ENCODE measurements at regions not wholly inside any gene's neighbourhood (a gene's known extent, or its start where the extent isn't known, plus 50 kb on each side); places are given as distances from the start of the nearest gene placed in this dataset.

GRCh38 chr5:4773827-4774317 is 366.3 kb upstream of the ADAMTS16 start:
- no peak overlapping the region for H3K56ac ChIP-seq (ENCODE audit: insufficient read length, low read depth, low read length)
- Mint-ChIP-seq H3K27ac (no peak overlapping the region), H3K4me1 (no peaks in the 10 kb centered on the region), H3K9me3 (peaks cover 7 to 10% of the 10 kb centered on the region in 2 experiments; a peak in 4 of 5 replicates), H3K36me3 (ENCODE audit: insufficient read depth in 1 of 3, low read depth in 3 of 3) (no peaks in the 10 kb centered on the region; a peak in 1 of 7 replicates), H3K4me3 (no peak overlapping the region), H3K27me3 (ENCODE audit: low read depth) (no peaks in the 10 kb centered on the region; the same call in 1 of the 2 replicates)
- H2BK5ac ChIP-seq (ENCODE audit: insufficient read length, low read length) = no peak overlapping the region
- no peak overlapping the region for H2BK20ac ChIP-seq (ENCODE audit: low read depth, low read length, poor library complexity, severe bottlenecking)
- H3K23ac ChIP-seq (ENCODE audit: insufficient read length, low read depth, low read length) = no peak overlapping the region
- H3K79me1 ChIP-seq (ENCODE audit: insufficient read depth, low read depth, low read length, poor library complexity, severe bottlenecking) = no peaks in the 10 kb centered on the region
- no peaks in the 10 kb centered on the region for H3K9me3 ChIP-seq (ENCODE audit: control insufficient read depth, low read depth, low read length)
- H3K14ac ChIP-seq (ENCODE audit: insufficient read depth, low read length) = no peak overlapping the region
- H2BK15ac ChIP-seq (ENCODE audit: low read depth, low read length) = no peak overlapping the region
- no peaks in the 10 kb centered on the region for H3K23me2 ChIP-seq (ENCODE audit: insufficient read length, low read depth, low read length, poor library complexity, severe bottlenecking)
- WGBS (ENCODE audit: extremely low coverage, insufficient read length, low lambda C conversion rate) = no CpG with 5 or more reads among the region's 1 CpG
- no peaks in the 10 kb centered on the region for H4K20me1 ChIP-seq (ENCODE audit: control insufficient read depth, insufficient read depth, insufficient read length)
- H2BK120ac ChIP-seq (ENCODE audit: low read depth, low read length, poor library complexity, severe bottlenecking) = no peak overlapping the region
- H3T11ph ChIP-seq (ENCODE audit: low read length) = no peak overlapping the region
- H3K4me2 ChIP-seq (ENCODE audit: insufficient read depth, insufficient read length, low read length) = no peak overlapping the region
- no peak overlapping the region for H2BK12ac ChIP-seq (ENCODE audit: insufficient read length, low read depth, low read length)
- H2AFZ ChIP-seq (ENCODE audit: low read length) = no peak overlapping the region
- no peak overlapping the region for H4K5ac ChIP-seq (ENCODE audit: insufficient read length, low read depth, low read length)
- H3K79me2 ChIP-seq (ENCODE audit: insufficient read depth, low read length) = no peaks in the 10 kb centered on the region
- no peak overlapping the region for H3K27ac ChIP-seq (ENCODE audit: insufficient read length, low read depth, low read length)
- TF ChIP-seq CTCF (conservative IDR thresholded peaks at IDR 0.05) = no peak
- no peak overlapping the region for H3K4ac ChIP-seq (ENCODE audit: low read depth, low read length)
- no peak for DNase-seq
- H2AK5ac ChIP-seq (ENCODE audit: insufficient read length, low read length) = no peak overlapping the region
- no peak overlapping the region for H3K9ac ChIP-seq (ENCODE audit: extremely low read depth, insufficient read length, low read length)
- no peak overlapping the region for H4K91ac ChIP-seq (ENCODE audit: insufficient read length, low read depth, low read length)
- no peak overlapping the region for H3K18ac ChIP-seq (ENCODE audit: insufficient read length, low read depth, low read length)
- H4K8ac ChIP-seq (replicated peaks; ENCODE audit: insufficient read length, low read depth, low read length) = no peak overlapping the region
- H3K4me1 ChIP-seq (ENCODE audit: insufficient read depth, low read length) = no peaks in the 10 kb centered on the region
- no peaks in the 10 kb centered on the region for H3K27me3 ChIP-seq (ENCODE audit: insufficient read depth, low read length)

Measured in H9 (cell line).